Upper lobe of left lung (tissue), 6 donors: ENCODE measurements at regions not wholly inside any gene's neighbourhood (a gene's known extent, or its start where the extent isn't known, plus 50 kb on each side); places are given as distances from the start of the nearest gene placed in this dataset.

Experiments
- ATAC-seq, 2 donors: fragments of 200-7000 bp; cut with Tn5 transposase; one replicate each; pipeline ENCODE4 v1.9.1; 2022; ENCODE audit warnings: mild to moderate bottlenecking in 2 of 2, moderate library complexity in 2 of 2; ENCODE audit not compliant: low FRiP score in 2 of 2
- DNase-seq, 2 donors: peaks; one replicate each; pipeline ENCODE4 v3.0.0-alpha.2; 2019 to 2020
- H3K27ac ChIP-seq, 4 donors: fragments of 200-600 bp; sonication (generic); one replicate each; pipeline ENCODE4 v1.5.1; 2016 to 2019
- H3K27me3 ChIP-seq, 4 donors: fragments of 200-600 bp; sonication (generic); one replicate each; pipeline ENCODE4 v1.5.1; 2017 to 2019
- H3K36me3 ChIP-seq, 4 donors: fragments of 200-600 bp; sonication (generic); one replicate each; pipeline ENCODE4 v1.5.1; 2016 to 2019
- H3K4me1 ChIP-seq, 4 donors: fragments of 200-600 bp; sonication (generic); one replicate each; pipeline ENCODE4 v1.5.1; 2018 to 2019
- H3K4me3 ChIP-seq, 4 donors: fragments of 200-600 bp; sonication (generic); one replicate each; pipeline ENCODE4 v1.5.1; 2017 to 2019; ENCODE audit warnings: mild to moderate bottlenecking in 2 of 4, moderate library complexity in 1 of 4
- H3K9me3 ChIP-seq, 4 donors: fragments of 200-600 bp; sonication (generic); one replicate each; pipeline ENCODE4 v1.5.1; 2018 to 2019
- CTCF ChIP-seq, 6 experiments: fragments of 450-650 bp in 4 of 6; fragments of 200-600 bp in 2 of 6; sonication (generic) in 2 of 6; IDR thresholded peaks; one replicate each; pipeline ENCODE4 v1.5.1; 2016 to 2019; ENCODE audit warnings: antibody characterized with exemption in 6 of 6
- EP300 ChIP-seq, 4 donors: sonication (generic); formaldehyde crosslinking; IDR thresholded peaks; one replicate each; pipeline ENCODE4 v1.5.1; 2017; ENCODE audit warnings: antibody characterized with exemption in 4 of 4, control low read depth in 2 of 4
- POLR2A ChIP-seq, 4 donors: fragments of 450-650 bp; IDR thresholded peaks; one replicate each; pipeline ENCODE4 v1.5.1; 2016 to 2017; ENCODE audit warnings: antibody characterized with exemption in 4 of 4, mild to moderate bottlenecking in 2 of 4
- POLR2AphosphoS5 ChIP-seq, 2 donors: sonication (generic); formaldehyde crosslinking; IDR thresholded peaks; one replicate each; pipeline ENCODE4 v1.5.1; 2017; ENCODE audit warnings: antibody characterized with exemption in 2 of 2
- WGBS, 2 donors: methylation state at CpG; one replicate each; pipeline ENCODE4 v1.1.5; 2017 to 2018; 5-methylcytosine and 5-hydroxymethylcytosine counted together
- donor health status: DM: no; HTN: no; CAD: no; lungs with moderate emphysema.
- donor health status: DM: no; HTN: yes; CAD: no; lungs with severe emphysema.

- Histone ChIP-seq H3K9me3 (no peaks in the 10 kb centered on the region), H3K27me3 (no peaks in the 10 kb centered on the region), H3K4me3 (no peak overlapping the region), H3K36me3 (no peaks in the 10 kb centered on the region), H3K4me1 (no peaks in the 10 kb centered on the region), H3K27ac (no peak overlapping the region)
- no peak for TF ChIP-seq CTCF (IDR thresholded peaks at IDR 0.05)
- no peak for TF ChIP-seq EP300 (IDR thresholded peaks at IDR 0.05)
- TF ChIP-seq POLR2A (IDR thresholded peaks at IDR 0.05) = no peak
- TF ChIP-seq POLR2AphosphoS5 (IDR thresholded peaks at IDR 0.05) = no peak
- DNase-seq = no peak
- no peak for ATAC-seq
- 37 to 40% methylated on average over 3 of the region's 3 CpGs for WGBS, 2 donors
These were observed 471.8 kb upstream of the CHST9 start for GRCh38 chr18:27656905-27657304.

DNA sequence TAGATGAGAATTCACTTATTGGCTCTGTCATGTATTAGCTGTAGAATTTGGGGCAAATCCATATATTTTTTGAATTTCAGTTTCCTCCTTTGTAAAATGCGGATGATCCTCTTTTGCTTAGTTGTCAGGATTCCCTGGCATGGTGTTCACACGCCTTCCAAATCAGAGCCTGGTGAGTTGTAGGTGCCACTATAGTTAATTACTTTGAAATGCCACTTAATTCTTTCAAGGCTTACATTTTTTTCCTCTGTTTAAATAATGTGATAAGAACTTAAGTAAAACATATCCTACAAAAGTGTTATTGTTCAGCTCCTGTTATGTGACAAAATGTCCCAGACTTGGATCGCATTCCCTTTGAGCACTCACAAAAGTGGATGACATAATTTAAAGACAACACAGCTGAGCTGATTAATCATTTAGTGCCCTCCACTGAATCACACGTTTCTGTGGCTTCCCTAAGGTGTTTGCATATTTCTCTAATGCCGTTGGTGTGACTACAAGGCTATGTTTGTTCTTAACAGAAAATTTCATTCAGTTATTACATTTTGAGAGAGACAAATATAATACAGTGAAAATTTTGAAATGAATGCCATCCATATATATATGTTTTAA, 471.2 kb upstream of the CHST9 start:
- no peak overlapping the region for H3K4me3 ChIP-seq
- H3K27me3 ChIP-seq = no peaks in the 10 kb centered on the region
- no peaks in the 10 kb centered on the region for H3K4me1 ChIP-seq
- peak; percentile 17 to 65 for ATAC-seq
- 34 to 40% methylated on average over 5 of the region's 5 CpGs for WGBS, 2 donors
- no peak for DNase-seq
- no peaks in the 10 kb centered on the region for H3K9me3 ChIP-seq
- TF ChIP-seq EP300 (IDR thresholded peaks at IDR 0.05) = no peak
- no peak for TF ChIP-seq CTCF (IDR thresholded peaks at IDR 0.05)
- no peak for TF ChIP-seq POLR2A (IDR thresholded peaks at IDR 0.05)
- TF ChIP-seq POLR2AphosphoS5 (IDR thresholded peaks at IDR 0.05) = no peak
- no peaks in the 10 kb centered on the region for H3K36me3 ChIP-seq
- H3K27ac ChIP-seq = no peak overlapping the region

GRCh38 chr18:27653247-27653646, 468.1 kb upstream of the CHST9 start:
- H3K9me3 ChIP-seq = no peaks in the 10 kb centered on the region
- H3K4me1 ChIP-seq = no peaks in the 10 kb centered on the region
- H3K4me3 ChIP-seq = no peak overlapping the region
- ATAC-seq (no peak), DNase-seq (no peak)
- no peak overlapping the region for H3K27ac ChIP-seq
- no peaks in the 10 kb centered on the region for H3K36me3 ChIP-seq
- H3K27me3 ChIP-seq = no peaks in the 10 kb centered on the region
- TF ChIP-seq CTCF (IDR thresholded peaks at IDR 0.05) (no peak), EP300 (IDR thresholded peaks at IDR 0.05) (no peak), POLR2A (IDR thresholded peaks at IDR 0.05) (no peak), POLR2AphosphoS5 (IDR thresholded peaks at IDR 0.05) (no peak)

DNA sequence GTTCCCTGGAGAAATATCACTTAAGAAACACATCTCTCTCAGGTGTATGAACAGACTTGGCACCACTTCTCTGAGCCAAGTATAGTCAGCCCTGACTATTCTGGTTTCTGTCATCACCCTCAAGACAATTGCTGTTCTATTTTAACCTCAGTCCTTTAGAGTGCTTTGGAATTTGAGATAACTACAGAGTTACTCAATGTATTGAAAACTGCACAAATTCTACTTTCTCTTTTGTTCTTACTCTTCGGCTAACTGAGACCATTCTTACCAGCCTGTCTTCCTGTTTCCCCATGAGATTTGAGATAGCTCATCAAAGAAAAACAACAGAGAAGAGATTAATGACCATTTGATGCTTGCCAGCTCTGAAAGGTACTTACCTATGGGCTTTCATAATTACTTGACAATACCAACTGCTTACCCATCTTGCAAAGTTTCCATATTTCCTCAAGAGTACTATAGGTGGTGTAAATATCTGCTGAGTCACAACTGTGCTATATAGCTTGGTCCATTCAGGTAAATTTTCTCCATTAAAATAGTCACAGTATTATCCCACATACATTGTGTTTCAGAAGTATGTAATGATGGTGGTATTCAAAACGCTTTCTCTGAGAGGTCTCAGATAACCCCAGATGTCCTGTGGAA, 467.5 kb upstream of the CHST9 start:
- Histone ChIP-seq H3K4me1 (no peaks in the 10 kb centered on the region), H3K9me3 (no peaks in the 10 kb centered on the region), H3K4me3 (no peak overlapping the region), H3K27ac (no peak overlapping the region), H3K36me3 (no peaks in the 10 kb centered on the region), H3K27me3 (no peaks in the 10 kb centered on the region)
- 56 to 61% methylated on average over 2 of the region's 2 CpGs for WGBS, 2 donors
- TF ChIP-seq POLR2A (IDR thresholded peaks at IDR 0.05) (no peak), POLR2AphosphoS5 (IDR thresholded peaks at IDR 0.05) (no peak), EP300 (IDR thresholded peaks at IDR 0.05) (no peak), CTCF (IDR thresholded peaks at IDR 0.05) (no peak)
- DNase-seq (no peak), ATAC-seq (no peak)

- Histone ChIP-seq H3K4me1 (no peaks in the 10 kb centered on the region), H3K36me3 (no peaks in the 10 kb centered on the region), H3K4me3 (no peak overlapping the region), H3K27me3 (no peaks in the 10 kb centered on the region), H3K27ac (no peak overlapping the region), H3K9me3 (no peaks in the 10 kb centered on the region)
- no peak for ATAC-seq
- 72 to 85% methylated on average over 3 of the region's 3 CpGs for WGBS, 2 donors
- no peak for DNase-seq
- TF ChIP-seq CTCF (IDR thresholded peaks at IDR 0.05) = no peak
- no peak for TF ChIP-seq POLR2AphosphoS5 (IDR thresholded peaks at IDR 0.05)
- TF ChIP-seq POLR2A (IDR thresholded peaks at IDR 0.05) = no peak
- no peak for TF ChIP-seq EP300 (IDR thresholded peaks at IDR 0.05)
These were observed 464.5 kb upstream of the CHST9 start for GRCh38 chr18:27649621-27650020.
